MM.1S (cell line): ENCODE measurements at regions not wholly inside any gene's neighbourhood (a gene's known extent, or its start where the extent isn't known, plus 50 kb on each side); places are given as distances from the start of the nearest gene placed in this dataset.

Source experiments
- CTCF ChIP-seq: fragments of 300-600 bp; sonication (generic); IDR thresholded peaks from 2 replicates; pipeline ENCODE4 v1.5.1; 2016; ENCODE audit warnings: antibody characterized with exemption, low read length, mixed read lengths
- EZH2phosphoT487 ChIP-seq: fragments of 300-600 bp; sonication (generic); IDR thresholded peaks from 2 replicates; pipeline ENCODE4 v1.6.1; 2018; ENCODE audit warnings: antibody characterized with exemption, low read length

- no peak for TF ChIP-seq CTCF
- TF ChIP-seq EZH2phosphoT487: no peak
Observed at GRCh38 chr4:41326776-41327175, 70.0 kb downstream of the UCHL1 start.
